Sigmoid colon (tissue), 6 donors: ENCODE measurements at regions not wholly inside any gene's neighbourhood (a gene's known extent, or its start where the extent isn't known, plus 50 kb on each side); places are given as distances from the start of the nearest gene placed in this dataset.

ENCODE experiments used
- DNase-seq: peaks from one replicate; pipeline ENCODE4 v3.0.0-alpha.2; 2019
- H3K27ac ChIP-seq, 4 donors: fragments of 200-600 bp; sonication (generic); one replicate each; pipeline ENCODE4 v1.5.1; 2016 to 2019; ENCODE audit warnings: mild to moderate bottlenecking in 1 of 4
- H3K27me3 ChIP-seq, 3 donors: fragments of 200-600 bp; sonication (generic); one replicate each; pipeline ENCODE4 v1.5.1; 2019; ENCODE audit warnings: mild to moderate bottlenecking in 1 of 3
- H3K36me3 ChIP-seq, 4 donors: fragments of 200-600 bp; sonication (generic); one replicate each; pipeline ENCODE4 v1.5.1; 2016 to 2019
- H3K4me1 ChIP-seq, 4 donors: fragments of 200-600 bp; sonication (generic); one replicate each; pipeline ENCODE4 v1.5.1; 2017 to 2019
- H3K4me3 ChIP-seq, 4 donors: fragments of 200-600 bp; sonication (generic); one replicate each; pipeline ENCODE4 v1.5.1; 2017 to 2019; ENCODE audit warnings: mild to moderate bottlenecking in 2 of 4, moderate library complexity in 1 of 4
- H3K9me3 ChIP-seq, 4 donors: fragments of 200-600 bp in 3 of 4; sonication (generic) in 3 of 4; one replicate each; pipeline versions ENCODE4 v1.5.1 to v1.6.1; 2013 to 2019
- CTCF ChIP-seq, 4 experiments: fragments of 450-650 bp in 3 of 4; fragments of 200-600 bp in 1 of 4; IDR thresholded peaks; one replicate each; pipeline ENCODE4 v1.5.1; 2016 to 2019; ENCODE audit warnings: antibody characterized with exemption in 4 of 4, mild to moderate bottlenecking in 3 of 4, moderate library complexity in 2 of 4
- EP300 ChIP-seq, 4 donors: sonication (generic); formaldehyde crosslinking; IDR thresholded peaks; one replicate each; pipeline ENCODE4 v1.6.1; 2017; ENCODE audit warnings: antibody characterized with exemption in 4 of 4
- POLR2A ChIP-seq, 2 donors: fragments of 450-650 bp; IDR thresholded peaks; one replicate each; pipeline ENCODE4 v1.6.1; 2016; ENCODE audit warnings: antibody characterized with exemption in 2 of 2, mild to moderate bottlenecking in 2 of 2, moderate library complexity in 2 of 2
- POLR2AphosphoS5 ChIP-seq, 4 donors: sonication (generic); formaldehyde crosslinking; IDR thresholded peaks; one replicate each; pipeline ENCODE4 v1.6.1; 2017; ENCODE audit warnings: antibody characterized with exemption in 4 of 4
- WGBS, 2 donors: extraction: QIAGEN DNeasy Blood & Tissue Kit; methylation state at CpG; one replicate each; pipeline ENCODE4 v1.1.7; 2013; 5-methylcytosine and 5-hydroxymethylcytosine counted together
- intact Hi-C: fragments of 100-400 bp; cut with DNase I; formaldehyde crosslinking; loops from one replicate; pipeline ENCODE4 v1.15.1; 2023
- small RNA-seq, 3 donors: library from RNA; depleted of rRNA; stranded (forward); fragments of <200 nt; gene quantifications; one replicate each; pipeline ENCODE3, GENCODE V24; 2016
- donor health status: healthy with polysubstance abuse.
- donor health status: healthy.

GRCh38 chr14:25103820-25104219 is 53.9 kb upstream of the STXBP6 start:
- DNase-seq = no peak
- WGBS, 2 donors = 89% methylated on average over 2 of the region's 2 CpGs
- Histone ChIP-seq H3K9me3 (no peaks in the 10 kb centered on the region), H3K27ac (no peak overlapping the region), H3K4me3 (no peak overlapping the region), H3K4me1 (peaks cover 0 to 3% (median 0%) of the 10 kb centered on the region in 4 donors), H3K36me3 (no peaks in the 10 kb centered on the region), H3K27me3 (no peaks in the 10 kb centered on the region)
- intact Hi-C loops = no loop called here
- TF ChIP-seq EP300 (IDR thresholded peaks at IDR 0.05) = no peak
- no peak for TF ChIP-seq CTCF (IDR thresholded peaks at IDR 0.05)
- TF ChIP-seq POLR2A (IDR thresholded peaks at IDR 0.05) = no peak
- no peak for TF ChIP-seq POLR2AphosphoS5 (IDR thresholded peaks at IDR 0.05)

- H3K27ac ChIP-seq = no peak overlapping the region
- H3K36me3 ChIP-seq = no peaks in the 10 kb centered on the region
- H3K4me3 ChIP-seq = no peak overlapping the region
- no peak for TF ChIP-seq POLR2A (IDR thresholded peaks at IDR 0.05)
- TF ChIP-seq POLR2AphosphoS5 (IDR thresholded peaks at IDR 0.05) = no peak
- TF ChIP-seq CTCF (IDR thresholded peaks at IDR 0.05) = no peak
- no peak for TF ChIP-seq EP300 (IDR thresholded peaks at IDR 0.05)
- 87 to 89% methylated on average over 4 of the region's 4 CpGs for WGBS, 2 donors
- H3K9me3 ChIP-seq = no peaks in the 10 kb centered on the region
- intact Hi-C loops = no loop called here
- DNase-seq = no peak
- H3K4me1 ChIP-seq = no peaks in the 10 kb centered on the region
- no peaks in the 10 kb centered on the region for H3K27me3 ChIP-seq
Measured at GRCh38 chr14:25103271-25103670, 53.3 kb upstream of the STXBP6 start.

- H3K36me3 ChIP-seq = no peaks in the 10 kb centered on the region
- no peaks in the 10 kb centered on the region for H3K27me3 ChIP-seq
- no peak overlapping the region for H3K4me3 ChIP-seq
- H3K27ac ChIP-seq = no peak overlapping the region
- H3K4me1 ChIP-seq = no peaks in the 10 kb centered on the region
- no peaks in the 10 kb centered on the region for H3K9me3 ChIP-seq
- WGBS, 2 donors = 79 to 82% methylated on average over 1 of the region's 1 CpG
- DNase-seq = no peak
- TF ChIP-seq POLR2AphosphoS5 (IDR thresholded peaks at IDR 0.05) = no peak
- no peak for TF ChIP-seq POLR2A (IDR thresholded peaks at IDR 0.05)
- no peak for TF ChIP-seq EP300 (IDR thresholded peaks at IDR 0.05)
- intact Hi-C loops = no loop called here
Measured at GRCh38 chr14:25102788-25103187, 52.8 kb upstream of the STXBP6 start.

- no peak for DNase-seq
Measured at GRCh38 chr14:25101276-25101675, 51.3 kb upstream of the STXBP6 start.

More at GRCh38 chr14:25101276-25101675, 51.3 kb upstream of the STXBP6 start:
- intact Hi-C loops = no loop called here
- WGBS, 2 donors = 64 to 94% methylated on average over 2 of the region's 2 CpGs
- Histone ChIP-seq H3K4me1 (no peaks in the 10 kb centered on the region), H3K27ac (no peak overlapping the region), H3K27me3 (no peaks in the 10 kb centered on the region), H3K36me3 (no peaks in the 10 kb centered on the region), H3K4me3 (no peak overlapping the region), H3K9me3 (no peaks in the 10 kb centered on the region)
- TF ChIP-seq CTCF (IDR thresholded peaks at IDR 0.05) = no peak
- no peak for TF ChIP-seq POLR2A (IDR thresholded peaks at IDR 0.05)
- TF ChIP-seq EP300 (IDR thresholded peaks at IDR 0.05) = no peak
- TF ChIP-seq POLR2AphosphoS5 (IDR thresholded peaks at IDR 0.05) = no peak

Small RNA genes lying in the stretch of these regions (small RNA-seq; reads per million reads assigned to genes)
- gene HMGN2P6 = 0 reads per million in 3 donors
